SU-DHL-6 (cell line): ENCODE measurements at regions not wholly inside any gene's neighbourhood (a gene's known extent, or its start where the extent isn't known, plus 50 kb on each side); places are given as distances from the start of the nearest gene placed in this dataset.

Experiments used
- EZH2phosphoT487 ChIP-seq: fragments of 200-600 bp; sonication (generic), shearing (Covaris generic); conservative IDR thresholded peaks from 2 replicates; pipeline ENCODE4 v1.6.1; 2018; ENCODE audit warnings: mild to moderate bottlenecking, antibody characterized with exemption, low read length, moderate library complexity, mixed read lengths
- TF ChIP-seq, protein P1 (sequence below): fragments of 200-600 bp; sonication (generic); IDR thresholded peaks from one replicate; pipeline ENCODE4 v1.5.1; 2017; ENCODE audit warnings: antibody characterized with exemption, mild to moderate bottlenecking, low read length, moderate library complexity; ENCODE audit not compliant: insufficient read depth, poor library complexity, severe bottlenecking

DNA sequence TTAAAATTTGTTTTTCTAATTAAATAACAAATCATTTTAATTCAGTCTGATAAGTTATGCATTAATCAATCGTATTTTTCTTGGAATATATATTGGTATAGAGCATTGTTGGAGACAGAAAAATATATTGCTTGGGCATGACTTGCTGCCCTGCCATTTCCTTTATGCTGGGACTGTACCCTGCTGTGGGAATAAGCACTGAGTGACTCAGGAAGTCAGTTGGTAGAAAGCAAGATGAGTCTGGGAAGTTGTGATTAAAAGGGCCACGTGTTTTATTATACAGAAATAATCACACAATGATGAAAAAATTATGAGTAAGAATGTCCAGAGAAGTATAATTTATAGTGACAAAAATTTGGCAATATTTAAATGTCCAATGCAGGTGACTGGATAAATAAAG is 139.5 kb downstream of the KIF18A start:
- TF ChIP-seq, protein P1, sequence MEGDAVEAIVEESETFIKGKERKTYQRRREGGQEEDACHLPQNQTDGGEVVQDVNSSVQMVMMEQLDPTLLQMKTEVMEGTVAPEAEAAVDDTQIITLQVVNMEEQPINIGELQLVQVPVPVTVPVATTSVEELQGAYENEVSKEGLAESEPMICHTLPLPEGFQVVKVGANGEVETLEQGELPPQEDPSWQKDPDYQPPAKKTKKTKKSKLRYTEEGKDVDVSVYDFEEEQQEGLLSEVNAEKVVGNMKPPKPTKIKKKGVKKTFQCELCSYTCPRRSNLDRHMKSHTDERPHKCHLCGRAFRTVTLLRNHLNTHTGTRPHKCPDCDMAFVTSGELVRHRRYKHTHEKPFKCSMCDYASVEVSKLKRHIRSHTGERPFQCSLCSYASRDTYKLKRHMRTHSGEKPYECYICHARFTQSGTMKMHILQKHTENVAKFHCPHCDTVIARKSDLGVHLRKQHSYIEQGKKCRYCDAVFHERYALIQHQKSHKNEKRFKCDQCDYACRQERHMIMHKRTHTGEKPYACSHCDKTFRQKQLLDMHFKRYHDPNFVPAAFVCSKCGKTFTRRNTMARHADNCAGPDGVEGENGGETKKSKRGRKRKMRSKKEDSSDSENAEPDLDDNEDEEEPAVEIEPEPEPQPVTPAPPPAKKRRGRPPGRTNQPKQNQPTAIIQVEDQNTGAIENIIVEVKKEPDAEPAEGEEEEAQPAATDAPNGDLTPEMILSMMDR: no peak
- TF ChIP-seq EZH2phosphoT487: no peak
